SU-DHL-6 (cell line): ENCODE measurements at regions not wholly inside any gene's neighbourhood (a gene's known extent, or its start where the extent isn't known, plus 50 kb on each side); places are given as distances from the start of the nearest gene placed in this dataset.

ENCODE experiments used
- EZH2phosphoT487 ChIP-seq: fragments of 200-600 bp; sonication (generic), shearing (Covaris generic); conservative IDR thresholded peaks from 2 replicates; pipeline ENCODE4 v1.6.1; 2018; ENCODE audit warnings: mild to moderate bottlenecking, antibody characterized with exemption, low read length, moderate library complexity, mixed read lengths
- TF ChIP-seq, protein P1 (sequence below): fragments of 200-600 bp; sonication (generic); IDR thresholded peaks from one replicate; pipeline ENCODE4 v1.5.1; 2017; ENCODE audit warnings: antibody characterized with exemption, mild to moderate bottlenecking, low read length, moderate library complexity; ENCODE audit not compliant: insufficient read depth, poor library complexity, severe bottlenecking

DNA sequence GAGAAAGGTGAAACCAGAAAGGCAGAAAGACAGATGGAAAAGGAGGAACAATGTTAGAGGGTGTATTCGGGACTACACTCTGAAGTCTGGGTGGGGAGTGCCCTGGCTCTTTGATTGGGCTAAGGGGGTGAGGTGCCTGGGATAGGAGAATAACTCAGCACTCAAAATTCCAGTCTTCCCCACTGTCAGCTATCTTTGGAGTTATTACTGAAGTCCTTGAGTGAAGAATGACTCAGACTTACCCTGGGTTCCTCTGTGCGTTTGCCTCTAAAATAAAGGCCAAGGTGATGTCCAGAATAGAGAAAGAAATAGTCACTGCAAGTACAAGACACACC, 151.8 kb upstream of the SERPINE2 start:
- TF ChIP-seq, protein P1, sequence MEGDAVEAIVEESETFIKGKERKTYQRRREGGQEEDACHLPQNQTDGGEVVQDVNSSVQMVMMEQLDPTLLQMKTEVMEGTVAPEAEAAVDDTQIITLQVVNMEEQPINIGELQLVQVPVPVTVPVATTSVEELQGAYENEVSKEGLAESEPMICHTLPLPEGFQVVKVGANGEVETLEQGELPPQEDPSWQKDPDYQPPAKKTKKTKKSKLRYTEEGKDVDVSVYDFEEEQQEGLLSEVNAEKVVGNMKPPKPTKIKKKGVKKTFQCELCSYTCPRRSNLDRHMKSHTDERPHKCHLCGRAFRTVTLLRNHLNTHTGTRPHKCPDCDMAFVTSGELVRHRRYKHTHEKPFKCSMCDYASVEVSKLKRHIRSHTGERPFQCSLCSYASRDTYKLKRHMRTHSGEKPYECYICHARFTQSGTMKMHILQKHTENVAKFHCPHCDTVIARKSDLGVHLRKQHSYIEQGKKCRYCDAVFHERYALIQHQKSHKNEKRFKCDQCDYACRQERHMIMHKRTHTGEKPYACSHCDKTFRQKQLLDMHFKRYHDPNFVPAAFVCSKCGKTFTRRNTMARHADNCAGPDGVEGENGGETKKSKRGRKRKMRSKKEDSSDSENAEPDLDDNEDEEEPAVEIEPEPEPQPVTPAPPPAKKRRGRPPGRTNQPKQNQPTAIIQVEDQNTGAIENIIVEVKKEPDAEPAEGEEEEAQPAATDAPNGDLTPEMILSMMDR, result no peak
- TF ChIP-seq EZH2phosphoT487, result no peak
